Testis (tissue), 2 donors: ENCODE measurements at regions not wholly inside any gene's neighbourhood (a gene's known extent, or its start where the extent isn't known, plus 50 kb on each side); places are given as distances from the start of the nearest gene placed in this dataset.

Experiments
- CTCF ChIP-seq, 3 experiments: fragments of 450-650 bp in 2 of 3; fragments of 200-600 bp in 1 of 3; sonication (generic) in 1 of 3; IDR thresholded peaks; one replicate each; pipeline ENCODE4 v1.5.1; 2016 to 2019; ENCODE audit warnings: antibody characterized with exemption in 3 of 3, mild to moderate bottlenecking in 2 of 3, moderate library complexity in 1 of 3
- POLR2A ChIP-seq: fragments of 450-650 bp; IDR thresholded peaks from one replicate; pipeline ENCODE4 v1.6.1; 2017; ENCODE audit warnings: antibody characterized with exemption, mild to moderate bottlenecking, moderate library complexity

- TF ChIP-seq CTCF (IDR thresholded peaks at IDR 0.05), result no peak
- no peak for TF ChIP-seq POLR2A
These were observed 278.0 kb upstream of the KCND2 start for GRCh38 chr7:119994928-119995327.
